OCI-LY3 (cell line): ENCODE measurements at regions not wholly inside any gene's neighbourhood (a gene's known extent, or its start where the extent isn't known, plus 50 kb on each side); places are given as distances from the start of the nearest gene placed in this dataset.

Experiments
- H2AFZ ChIP-seq: fragments of 200-600, 300-600 bp; shearing (Covaris generic); 2 replicates; pipeline ENCODE4 v1.6.0; 2014; ENCODE audit warnings: antibody characterized with exemption, low read depth, low read length
- H3K27ac ChIP-seq: fragments of 200-600, 300-600 bp; sonication (generic); 2 replicates; pipeline ENCODE4 v1.5.1; 2014; ENCODE audit warnings: mild to moderate bottlenecking, low read length, moderate library complexity, mixed read lengths
- H3K27me3 ChIP-seq: fragments of 200-600, 300-600 bp; sonication (generic); 2 replicates; pipeline ENCODE4 v1.6.1; 2014; ENCODE audit warnings: low read depth, low read length, mixed read lengths
- H3K36me3 ChIP-seq: fragments of 200-600, 300-600 bp; sonication (generic); replicated peaks from 2 replicates; pipeline ENCODE3; 2014; ENCODE audit warnings: low read depth, low read length, mixed read lengths
- H3K4me1 ChIP-seq: fragments of 300-600, 200-600 bp; sonication (generic); 2 replicates; pipeline ENCODE4 v1.6.1; 2014; ENCODE audit warnings: low read length, mixed read lengths
- H3K4me2 ChIP-seq: fragments of 200-600, 300-600 bp; sonication (generic); 2 replicates; pipeline ENCODE4 v1.6.1; 2014; ENCODE audit warnings: low read length, mixed read lengths
- H3K4me3 ChIP-seq: fragments of 300-600, 200-600 bp; sonication (generic); 2 replicates; pipeline ENCODE4 v1.5.1; 2014; ENCODE audit warnings: antibody characterized with exemption, mild to moderate bottlenecking, low read length, moderate library complexity
- H3K79me2 ChIP-seq: fragments of 300-600, 200-600 bp; shearing (Covaris generic); 2 replicates; pipeline ENCODE4 v1.6.1; 2014; ENCODE audit warnings: mild to moderate bottlenecking, low read length, mixed read lengths
- H3K9ac ChIP-seq: fragments of 300-600, 200-600 bp; shearing (Covaris generic); 2 replicates; pipeline ENCODE4 v1.6.0; 2014; ENCODE audit warnings: mild to moderate bottlenecking, low read length, moderate library complexity
- H3K9me3 ChIP-seq: fragments of 200-600, 300-600 bp; shearing (Covaris generic); 2 replicates; pipeline ENCODE4 v1.6.1; 2014; ENCODE audit warnings: low read length, mixed read lengths; ENCODE audit not compliant: insufficient read depth
- H4K20me1 ChIP-seq: fragments of 200-600, 300-600 bp; sonication (generic); 2 replicates; pipeline ENCODE4 v1.6.1; 2016; ENCODE audit warnings: low read length, mixed read lengths; ENCODE audit not compliant: insufficient read depth
- EZH2phosphoT487 ChIP-seq: fragments of 200-600 bp; shearing (Covaris generic); IDR thresholded peaks from 2 replicates; pipeline ENCODE4 v1.6.1; 2018; ENCODE audit warnings: antibody characterized with exemption, mixed run types, low read depth
- TF ChIP-seq, protein P1 (sequence below): fragments of 200-600, 300-600 bp; sonication (generic); IDR thresholded peaks from 2 replicates; pipeline ENCODE4 v1.5.1; 2014; ENCODE audit warnings: antibody characterized with exemption, low read length, low read depth

DNA sequence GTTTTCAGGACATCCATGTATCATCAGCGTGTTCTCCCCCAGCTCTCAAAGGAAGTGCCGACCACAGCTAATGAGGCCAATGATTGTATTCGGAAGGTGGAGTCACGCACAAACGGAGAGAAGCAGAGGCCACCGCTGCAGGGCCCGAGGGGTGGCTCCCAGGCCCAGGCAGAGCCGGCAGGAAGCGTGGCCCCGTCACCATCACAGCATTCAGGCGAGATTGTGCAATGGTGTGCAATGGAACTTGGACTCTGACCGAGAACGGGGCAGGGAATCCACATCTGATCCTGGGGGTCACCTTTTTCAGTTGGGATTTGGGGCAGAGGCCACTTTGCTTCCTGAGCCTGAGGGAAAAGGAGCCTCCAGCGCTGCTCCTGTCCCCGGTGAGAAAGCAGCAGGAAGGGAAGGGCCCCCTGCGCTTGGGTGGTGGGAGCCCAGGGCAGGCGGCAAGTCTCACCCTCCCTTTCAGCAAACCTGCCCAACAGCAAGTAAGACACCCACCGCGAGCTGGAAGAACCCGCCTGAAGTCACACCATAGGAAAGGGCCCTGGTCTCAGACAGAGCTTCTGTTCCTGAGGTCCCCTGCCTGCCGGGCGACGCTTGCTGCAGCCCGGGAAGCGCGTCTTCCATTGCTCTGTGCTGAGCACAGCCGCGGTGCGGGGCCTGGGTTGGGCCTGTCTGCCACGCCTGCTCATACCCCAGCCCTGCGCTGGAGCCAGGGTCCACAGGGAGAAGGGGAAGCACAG, 1430.7 kb downstream of the BRD1 start:
- H2AFZ ChIP-seq = no peak overlapping the region
- no peak overlapping the region for H3K4me3 ChIP-seq

DNA sequence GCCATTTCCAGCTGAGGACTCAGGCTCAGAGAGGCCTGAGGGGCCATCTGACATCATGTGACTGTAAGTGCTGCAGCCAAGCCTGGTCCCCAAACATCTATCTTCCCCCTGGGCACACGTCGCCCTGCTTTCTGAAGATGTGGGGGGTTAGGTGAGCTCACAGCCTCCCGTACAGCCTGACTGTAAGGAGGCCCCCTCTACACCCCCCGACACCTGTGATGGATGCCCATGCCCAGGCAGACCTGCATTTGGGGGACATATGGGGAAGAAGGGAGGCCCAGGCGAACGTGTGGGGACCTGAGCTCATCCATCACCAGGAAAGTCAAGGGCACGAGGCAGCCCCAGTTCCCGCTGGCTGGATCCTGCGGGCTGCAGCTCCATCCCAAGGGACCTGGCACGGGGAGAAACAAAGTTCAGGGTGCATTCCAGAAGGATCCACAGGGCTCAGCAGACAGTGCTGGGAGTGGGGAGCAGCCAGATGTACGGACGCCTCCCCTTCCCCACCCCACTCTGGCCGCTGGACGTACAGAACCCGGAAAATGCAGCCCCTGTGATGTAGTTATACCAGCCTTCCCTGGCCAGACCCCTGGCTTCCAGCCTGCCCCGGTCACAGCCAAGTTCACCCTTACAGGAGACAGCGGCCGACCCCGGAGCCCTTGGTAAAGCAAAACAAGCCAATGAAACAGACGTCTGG, 1431.4 kb downstream of the BRD1 start:
- no peaks in the 10 kb centered on the region for H4K20me1 ChIP-seq
- H3K27ac ChIP-seq = no peak overlapping the region
- no peaks in the 10 kb centered on the region for H3K27me3 ChIP-seq
- H3K9ac ChIP-seq = no peak overlapping the region
- no peaks in the 10 kb centered on the region for H3K79me2 ChIP-seq
- H3K4me3 ChIP-seq = no peak overlapping the region
- H2AFZ ChIP-seq = no peak overlapping the region
- no peak overlapping the region for H3K4me2 ChIP-seq
- H3K36me3 ChIP-seq = no peaks in the 10 kb centered on the region
- no peaks in the 10 kb centered on the region for H3K9me3 ChIP-seq
- TF ChIP-seq EZH2phosphoT487 = no peak
- TF ChIP-seq, protein P1, sequence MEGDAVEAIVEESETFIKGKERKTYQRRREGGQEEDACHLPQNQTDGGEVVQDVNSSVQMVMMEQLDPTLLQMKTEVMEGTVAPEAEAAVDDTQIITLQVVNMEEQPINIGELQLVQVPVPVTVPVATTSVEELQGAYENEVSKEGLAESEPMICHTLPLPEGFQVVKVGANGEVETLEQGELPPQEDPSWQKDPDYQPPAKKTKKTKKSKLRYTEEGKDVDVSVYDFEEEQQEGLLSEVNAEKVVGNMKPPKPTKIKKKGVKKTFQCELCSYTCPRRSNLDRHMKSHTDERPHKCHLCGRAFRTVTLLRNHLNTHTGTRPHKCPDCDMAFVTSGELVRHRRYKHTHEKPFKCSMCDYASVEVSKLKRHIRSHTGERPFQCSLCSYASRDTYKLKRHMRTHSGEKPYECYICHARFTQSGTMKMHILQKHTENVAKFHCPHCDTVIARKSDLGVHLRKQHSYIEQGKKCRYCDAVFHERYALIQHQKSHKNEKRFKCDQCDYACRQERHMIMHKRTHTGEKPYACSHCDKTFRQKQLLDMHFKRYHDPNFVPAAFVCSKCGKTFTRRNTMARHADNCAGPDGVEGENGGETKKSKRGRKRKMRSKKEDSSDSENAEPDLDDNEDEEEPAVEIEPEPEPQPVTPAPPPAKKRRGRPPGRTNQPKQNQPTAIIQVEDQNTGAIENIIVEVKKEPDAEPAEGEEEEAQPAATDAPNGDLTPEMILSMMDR = no peak
- H3K4me1 ChIP-seq = no peaks in the 10 kb centered on the region

More for the DNA sequence above, 1430.7 kb downstream of the BRD1 start:
- H3K9ac ChIP-seq = no peak overlapping the region
- no peak overlapping the region for H3K27ac ChIP-seq
- H3K27me3 ChIP-seq = no peaks in the 10 kb centered on the region
- no peaks in the 10 kb centered on the region for H3K9me3 ChIP-seq
- H3K36me3 ChIP-seq = no peaks in the 10 kb centered on the region
- H4K20me1 ChIP-seq = no peaks in the 10 kb centered on the region
- no peak overlapping the region for H3K4me2 ChIP-seq
- H3K4me1 ChIP-seq = no peaks in the 10 kb centered on the region
- TF ChIP-seq EZH2phosphoT487 = no peak
- TF ChIP-seq, protein P1 = no peak
- no peaks in the 10 kb centered on the region for H3K79me2 ChIP-seq

DNA sequence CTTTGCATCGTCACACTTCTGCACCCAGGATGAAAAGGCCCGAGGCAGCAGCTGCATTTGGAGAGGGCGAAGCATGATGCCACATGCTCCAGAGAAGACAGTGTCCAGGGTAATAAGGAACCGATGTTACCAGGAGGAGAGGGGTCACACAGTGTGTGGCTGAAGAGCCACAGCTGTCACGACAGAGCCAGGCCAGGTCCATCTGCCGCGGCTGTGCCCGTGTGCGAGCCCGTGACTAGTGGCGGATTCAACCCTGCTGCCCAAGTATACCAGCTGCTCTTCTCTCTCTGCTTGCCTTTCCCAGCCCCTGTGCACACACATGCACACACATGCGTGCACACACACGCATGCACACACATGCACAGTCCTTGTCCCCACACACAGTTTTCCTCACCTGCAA, 1432.5 kb downstream of the BRD1 start:
- no peak overlapping the region for H2AFZ ChIP-seq
- H3K36me3 ChIP-seq = no peaks in the 10 kb centered on the region
- no peak for TF ChIP-seq EZH2phosphoT487
- TF ChIP-seq, protein P1 = no peak
- H4K20me1 ChIP-seq = no peaks in the 10 kb centered on the region
- no peaks in the 10 kb centered on the region for H3K79me2 ChIP-seq
- H3K27me3 ChIP-seq = no peaks in the 10 kb centered on the region
- H3K4me1 ChIP-seq = no peaks in the 10 kb centered on the region
- no peak overlapping the region for H3K27ac ChIP-seq
- no peak overlapping the region for H3K9ac ChIP-seq
- no peak overlapping the region for H3K4me3 ChIP-seq
- H3K4me2 ChIP-seq = no peak overlapping the region
- H3K9me3 ChIP-seq = no peaks in the 10 kb centered on the region

DNA sequence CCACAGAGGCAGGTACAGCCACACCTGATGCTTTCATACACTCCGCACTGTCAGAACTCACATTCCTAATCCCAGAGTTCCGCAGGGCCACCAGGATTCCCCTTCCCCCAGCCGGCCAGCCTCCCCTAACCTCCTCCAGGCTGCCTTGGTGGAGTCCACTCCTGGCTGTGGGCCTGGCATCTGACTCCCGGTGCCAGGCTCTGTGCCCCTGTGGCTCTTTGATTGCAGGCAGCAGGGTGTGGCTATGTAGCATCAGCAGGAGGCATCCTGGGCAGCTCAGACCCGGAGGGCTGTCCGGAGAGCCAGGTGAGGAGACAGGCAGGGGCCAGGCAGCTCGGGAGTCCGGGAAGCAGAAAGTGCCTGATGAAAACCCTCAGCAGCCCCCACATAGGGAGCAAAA, 1432.9 kb downstream of the BRD1 start:
- no peaks in the 10 kb centered on the region for H3K4me1 ChIP-seq
- no peaks in the 10 kb centered on the region for H4K20me1 ChIP-seq
- no peak overlapping the region for H3K9ac ChIP-seq
- no peak overlapping the region for H2AFZ ChIP-seq
- no peaks in the 10 kb centered on the region for H3K9me3 ChIP-seq
- no peak for TF ChIP-seq EZH2phosphoT487
- TF ChIP-seq, protein P1 = no peak
- H3K27ac ChIP-seq = no peak overlapping the region
- no peaks in the 10 kb centered on the region for H3K27me3 ChIP-seq
- no peaks in the 10 kb centered on the region for H3K79me2 ChIP-seq
- no peak overlapping the region for H3K4me3 ChIP-seq
- no peaks in the 10 kb centered on the region for H3K36me3 ChIP-seq
- no peak overlapping the region for H3K4me2 ChIP-seq
